ENCODE measurements at regions not wholly inside any gene's neighbourhood (a gene's known extent, or its start where the extent isn't known, plus 50 kb on each side); places are given as distances from the start of the nearest gene placed in this dataset.

DNA sequence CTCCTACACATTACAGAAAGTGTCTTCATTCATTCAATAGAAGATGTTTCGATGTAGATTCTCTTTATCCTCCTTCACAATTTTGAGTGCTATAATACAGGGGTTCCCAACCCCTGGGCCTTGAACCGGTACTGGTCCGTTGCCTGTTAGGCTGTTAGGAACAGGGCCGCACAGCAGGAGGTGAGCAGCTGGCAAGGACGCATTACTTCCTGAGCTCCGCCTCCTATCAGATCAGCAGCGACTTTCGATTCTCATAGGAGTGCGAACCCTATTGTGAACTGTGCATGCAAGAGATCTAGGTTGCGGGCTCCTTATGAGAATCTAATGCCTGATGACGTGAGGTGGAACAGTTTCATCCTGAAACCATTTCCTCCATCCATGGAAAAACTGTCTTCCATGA lies 153.0 kb upstream of the SMC2 start:
- Histone ChIP-seq H3K4me2 (ENCODE audit: low read depth, low read length) (no peak overlapping the region), H3K36me3 (replicated peaks in 1 of 2; ENCODE audit: control insufficient read depth in 1 of 2, insufficient read depth in 2 of 2, low read length in 2 of 2) (no peaks in the 10 kb centered on the region), H4K20me1 (ENCODE audit: insufficient read depth, low read length) (no peaks in the 10 kb centered on the region), H3K4me3 (replicated peaks in 1 of 3; ENCODE audit: insufficient read depth in 1 of 3, low read depth in 2 of 3, low read length in 3 of 3) (no peak overlapping the region), H3K9me3 (ENCODE audit: low read length) (no peaks in the 10 kb centered on the region), H3K9ac (ENCODE audit: insufficient read depth, low read depth, low read length) (no peak overlapping the region), H3K79me2 (ENCODE audit: insufficient read depth, low read length) (no peaks in the 10 kb centered on the region), H2AFZ (ENCODE audit: low read length) (no peak overlapping the region), H3K4me1 (ENCODE audit: insufficient read depth, low read length) (no peaks in the 10 kb centered on the region), H3K27me3 (ENCODE audit: control insufficient read depth in 1 of 2, insufficient read depth in 2 of 2, low read length in 2 of 2) (no peaks in the 10 kb centered on the region), H3K27ac (ENCODE audit: extremely low read length, insufficient read depth, low read length) (no peak overlapping the region)
- WGBS (ENCODE audit: low lambda C conversion rate) = 19% methylated on average over 11 of the region's 11 CpGs
- no peak for DNase-seq (ENCODE audit: low spot score)
- no peak for ATAC-seq
- ChIA-PET POLR2A (no interaction called here), CTCF (ENCODE audit: low intra/inter-chr PET ratio, low total read pairs) (no interaction called here)
- in situ Hi-C loops (cut with HindIII; ENCODE audit: extremely low pct_ligation_motif_present, low pct_unique_long_range_greater_than_20kb) (no loop called here), intact Hi-C loops (cut with micrococcal nuclease; ENCODE audit: unreplicated experiment) (no loop called here)
- no peak for FAIRE-seq
- TF ChIP-seq RBM39 (IDR thresholded peaks at IDR 0.05; ENCODE audit: low read depth, low read length, poor library complexity, severe bottlenecking) (no peak), CC2D1A (CRISPR knock-in tag; IDR thresholded peaks at IDR 0.05) (no peak), ZNF446 (CRISPR knock-in tag; IDR thresholded peaks at IDR 0.05) (no peak), SYNCRIP (IDR thresholded peaks at IDR 0.05; ENCODE audit: insufficient read depth, low read depth, low read length) (no peak), RFXAP (CRISPR knock-in tag; IDR thresholded peaks at IDR 0.05; ENCODE audit: borderline replicate concordance) (no peak), SMC3 (IDR thresholded peaks at IDR 0.05; ENCODE audit: low read length) (no peak)
- TF ChIP-seq, protein P1, sequence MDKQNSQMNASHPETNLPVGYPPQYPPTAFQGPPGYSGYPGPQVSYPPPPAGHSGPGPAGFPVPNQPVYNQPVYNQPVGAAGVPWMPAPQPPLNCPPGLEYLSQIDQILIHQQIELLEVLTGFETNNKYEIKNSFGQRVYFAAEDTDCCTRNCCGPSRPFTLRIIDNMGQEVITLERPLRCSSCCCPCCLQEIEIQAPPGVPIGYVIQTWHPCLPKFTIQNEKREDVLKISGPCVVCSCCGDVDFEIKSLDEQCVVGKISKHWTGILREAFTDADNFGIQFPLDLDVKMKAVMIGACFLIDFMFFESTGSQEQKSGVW (CRISPR knock-in tag; IDR thresholded peaks at IDR 0.05; ENCODE audit: borderline replicate concordance) = no peak
- TF ChIP-seq, protein P2, sequence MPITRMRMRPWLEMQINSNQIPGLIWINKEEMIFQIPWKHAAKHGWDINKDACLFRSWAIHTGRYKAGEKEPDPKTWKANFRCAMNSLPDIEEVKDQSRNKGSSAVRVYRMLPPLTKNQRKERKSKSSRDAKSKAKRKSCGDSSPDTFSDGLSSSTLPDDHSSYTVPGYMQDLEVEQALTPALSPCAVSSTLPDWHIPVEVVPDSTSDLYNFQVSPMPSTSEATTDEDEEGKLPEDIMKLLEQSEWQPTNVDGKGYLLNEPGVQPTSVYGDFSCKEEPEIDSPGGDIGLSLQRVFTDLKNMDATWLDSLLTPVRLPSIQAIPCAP (CRISPR knock-in tag; IDR thresholded peaks at IDR 0.05; ENCODE audit: low read depth) = no peak
- TF ChIP-seq, protein P3, sequence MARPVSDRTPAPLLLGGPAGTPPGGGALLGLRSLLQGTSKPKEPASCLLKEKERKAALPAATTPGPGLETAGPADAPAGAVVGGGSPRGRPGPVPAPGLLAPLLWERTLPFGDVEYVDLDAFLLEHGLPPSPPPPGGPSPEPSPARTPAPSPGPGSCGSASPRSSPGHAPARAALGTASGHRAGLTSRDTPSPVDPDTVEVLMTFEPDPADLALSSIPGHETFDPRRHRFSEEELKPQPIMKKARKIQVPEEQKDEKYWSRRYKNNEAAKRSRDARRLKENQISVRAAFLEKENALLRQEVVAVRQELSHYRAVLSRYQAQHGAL (CRISPR knock-in tag; IDR thresholded peaks at IDR 0.05; ENCODE audit: not compliant biosample characterization) = no peak
- no TSS peak for BruUV-seq (replicated peaks)
